H1 (cell line): ENCODE measurements at regions not wholly inside any gene's neighbourhood (a gene's known extent, or its start where the extent isn't known, plus 50 kb on each side); places are given as distances from the start of the nearest gene placed in this dataset.

ENCODE experiments used
- CTCF ChIA-PET: fragments of 300-600 bp; sonication (Branson Sonifier 250); formaldehyde crosslinking; loops from one replicate; lab custom pipeline; 2021; ENCODE audit not compliant: partially characterized antibody; lab: Charles Lee
- POLR2A ChIA-PET: fragments of 300-600 bp; sonication (Branson Sonifier 250); formaldehyde crosslinking; loops from one replicate; lab custom pipeline; 2021; ENCODE audit warnings: inconsistent platforms; ENCODE audit not compliant: partially characterized antibody; lab: Charles Lee
- DNase-seq, 2 experiments: peaks; one replicate each; pipeline versions ENCODE4 v3.0.0 to v3.0.0-alpha.2; 2010 to 2022; ENCODE audit warnings: low spot score in 2 of 2, low read depth in 1 of 2, mixed read lengths in 1 of 2
- FAIRE-seq: peaks from 2 replicates; lab custom pipeline; 2011; peaks lifted over from hg19 to GRCh38; lab: Jason Lieb, UNC
- H2AFZ ChIP-seq: 2 replicates; pipeline ENCODE4 v1.8.1; 2012; ENCODE audit warnings: low read length, inconsistent platforms
- H2AK5ac ChIP-seq: 2 replicates; pipeline ENCODE4 v1.6.1; 2013; ENCODE audit warnings: low read depth, low read length
- H2BK120ac ChIP-seq: replicated peaks from 2 replicates; pipeline ENCODE3; 2013; ENCODE audit warnings: low read depth, low read length, inconsistent platforms
- H2BK12ac ChIP-seq: 2 replicates; pipeline ENCODE4 v1.6.1; 2013; ENCODE audit warnings: low read depth, low read length
- H2BK15ac ChIP-seq: 2 replicates; pipeline ENCODE4 v1.6.1; 2013; ENCODE audit warnings: low read length
- H2BK20ac ChIP-seq: 2 replicates; pipeline ENCODE4 v1.6.1; 2013; ENCODE audit warnings: low read length
- H2BK5ac ChIP-seq: 2 replicates; pipeline ENCODE4 v1.6.1; 2013; ENCODE audit warnings: low read depth, low read length
- H3K14ac ChIP-seq: 2 replicates; pipeline ENCODE4 v1.6.1; 2013; ENCODE audit warnings: inconsistent platforms; ENCODE audit not compliant: insufficient read length
- H3K18ac ChIP-seq: 2 replicates; pipeline ENCODE4 v1.6.1; 2013; ENCODE audit warnings: low read length; ENCODE audit errors: extremely low read depth
- H3K23ac ChIP-seq: 2 replicates; pipeline ENCODE4 v1.6.1; 2013; ENCODE audit warnings: inconsistent platforms; ENCODE audit not compliant: insufficient read length
- H3K23me2 ChIP-seq: 2 replicates; pipeline ENCODE4 v1.6.1; 2013; ENCODE audit warnings: low read depth, low read length
- H3K27ac ChIP-seq: 2 replicates; pipeline ENCODE4 v1.6.1; 2011; ENCODE audit warnings: low read depth, low read length, inconsistent platforms
- H3K27me3 ChIP-seq, 4 experiments: replicated peaks in 1 of 4; 1 replicate in 1 of 4; 2 replicates in 3 of 4; pipeline versions ENCODE4 v1.6.1 to v1.8.1; 2011 to 2013; ENCODE audit warnings: low read length in 3 of 4, mild to moderate bottlenecking in 3 of 4, inconsistent platforms in 2 of 4, mixed read lengths in 2 of 4, moderate library complexity in 1 of 4; ENCODE audit not compliant: control insufficient read depth in 3 of 4, insufficient read depth in 3 of 4; ENCODE audit errors: extremely low read depth in 1 of 4
- H3K36me3 ChIP-seq, 4 experiments: 2 replicates each; pipeline versions ENCODE4 v1.6.1 to v1.8.1; 2011 to 2013; ENCODE audit warnings: mild to moderate bottlenecking in 4 of 4, low read length in 3 of 4, moderate library complexity in 2 of 4, control low read depth in 1 of 4, inconsistent platforms in 1 of 4; ENCODE audit not compliant: insufficient read depth in 4 of 4, control insufficient read depth in 2 of 4
- H3K4ac ChIP-seq: replicated peaks from 2 replicates; pipeline ENCODE3; 2013; ENCODE audit warnings: low read length, low read depth, mixed read lengths, inconsistent platforms; ENCODE audit not compliant: insufficient read length
- H3K4me1 ChIP-seq, 4 experiments: replicated peaks in 1 of 4; 1 replicate in 1 of 4; 2 replicates in 3 of 4; pipeline versions ENCODE4 v1.6.1 to v1.8.1; 2011 to 2013; ENCODE audit warnings: low read length in 3 of 4, inconsistent platforms in 2 of 4, mixed read lengths in 1 of 4; ENCODE audit not compliant: insufficient read depth in 4 of 4, control insufficient read depth in 3 of 4
- H3K4me2 ChIP-seq, 2 experiments: 2 replicates each; pipeline versions ENCODE4 v1.6.1 to v1.8.1; 2011 to 2013; ENCODE audit warnings: low read depth in 2 of 2, low read length in 2 of 2, control low read depth in 1 of 2, inconsistent platforms in 1 of 2, mild to moderate bottlenecking in 1 of 2; ENCODE audit not compliant: insufficient read depth in 1 of 2
- H3K4me3 ChIP-seq, 4 experiments: fragments of 200-600, 300-600 bp in 1 of 4; sonication (generic), shearing (Covaris generic), sonication (Bioruptor Twin) in 1 of 4; 2 replicates each; pipeline versions ENCODE4 v1.5.1 to v1.8.1; 2011 to 2016; ENCODE audit warnings: low read length in 4 of 4, low read depth in 3 of 4, control low read depth in 2 of 4, inconsistent platforms in 2 of 4, mild to moderate bottlenecking in 2 of 4, mixed read lengths in 1 of 4, moderate library complexity in 1 of 4; ENCODE audit not compliant: insufficient read depth in 2 of 4; ENCODE audit errors: extremely low read depth in 1 of 4
- H3K56ac ChIP-seq: replicated peaks from 2 replicates; pipeline ENCODE3; 2013; ENCODE audit warnings: low read depth, mild to moderate bottlenecking, mixed read lengths, low read length, inconsistent platforms; ENCODE audit not compliant: insufficient read length
- H3K79me1 ChIP-seq: 2 replicates; pipeline ENCODE4 v1.6.1; 2013; ENCODE audit warnings: low read depth, low read length, control low read depth
- H3K79me2 ChIP-seq, 2 experiments: 2 replicates each; pipeline versions ENCODE4 v1.6.1 to v1.8.1; 2012 to 2013; ENCODE audit warnings: low read length in 2 of 2, mild to moderate bottlenecking in 2 of 2, inconsistent platforms in 1 of 2; ENCODE audit not compliant: insufficient read depth in 2 of 2, control insufficient read depth in 1 of 2
- H3K9ac ChIP-seq, 4 experiments: replicated peaks in 1 of 4; 1 replicate in 1 of 4; 2 replicates in 3 of 4; pipeline versions ENCODE4 v1.6.1 to v1.8.1; 2011 to 2013; ENCODE audit warnings: low read depth in 3 of 4, low read length in 3 of 4, control low read depth in 2 of 4, mild to moderate bottlenecking in 2 of 4, moderate library complexity in 2 of 4, inconsistent platforms in 1 of 4; ENCODE audit errors: extremely low read depth in 1 of 4
- H3K9me3 ChIP-seq, 2 experiments: 2 replicates each; pipeline versions ENCODE4 v1.6.1 to v1.8.1; 2012 to 2013; ENCODE audit warnings: mild to moderate bottlenecking in 2 of 2, moderate library complexity in 2 of 2, control low read depth in 1 of 2, inconsistent platforms in 1 of 2, low read depth in 1 of 2, low read length in 1 of 2, mixed read lengths in 1 of 2; ENCODE audit not compliant: insufficient read depth in 2 of 2
- H4K20me1 ChIP-seq, 2 experiments: replicated peaks in 1 of 2; 2 replicates each; pipeline versions ENCODE3 to v1.8.1; 2011 to 2013; ENCODE audit warnings: inconsistent platforms in 2 of 2, low read length in 2 of 2, mild to moderate bottlenecking in 1 of 2; ENCODE audit not compliant: insufficient read depth in 2 of 2, control insufficient read depth in 1 of 2
- H4K5ac ChIP-seq: 2 replicates; pipeline ENCODE4 v1.6.1; 2013; ENCODE audit warnings: low read length, low read depth, mixed read lengths, inconsistent platforms; ENCODE audit not compliant: insufficient read length
- H4K8ac ChIP-seq: 2 replicates; pipeline ENCODE4 v1.8.0; 2013; ENCODE audit warnings: mild to moderate bottlenecking, moderate library complexity, low read length, inconsistent platforms; ENCODE audit not compliant: insufficient read depth; ENCODE audit errors: extremely low read depth
- H4K91ac ChIP-seq: replicated peaks from 2 replicates; pipeline ENCODE3; 2013; ENCODE audit warnings: low read length, mixed read lengths, inconsistent platforms; ENCODE audit not compliant: insufficient read length
- ATF2 ChIP-seq: IDR thresholded peaks from 2 replicates; pipeline ENCODE4 v1.6.1; 2012; ENCODE audit warnings: low read length, inconsistent platforms
- BRCA1 ChIP-seq: IDR thresholded peaks from 2 replicates; pipeline ENCODE4 v1.6.1; 2012; ENCODE audit warnings: low read depth, low read length, improper control_type of control experiment
- POLR2A ChIP-seq, 2 experiments: IDR thresholded peaks; 1 replicate in 1 of 2; 2 replicates in 1 of 2; pipeline ENCODE4 v1.6.1; 2011; ENCODE audit warnings: low read depth in 2 of 2, low read length in 2 of 2, mild to moderate bottlenecking in 2 of 2; ENCODE audit errors: control extremely low read depth in 1 of 2
- SP1 ChIP-seq: IDR thresholded peaks from 2 replicates; pipeline ENCODE4 v1.6.1; 2011; ENCODE audit warnings: low read depth, low read length
- YY1 ChIP-seq: IDR thresholded peaks from 2 replicates; pipeline ENCODE4 v1.6.1; 2011; ENCODE audit warnings: low read depth, mild to moderate bottlenecking, low read length
- WGBS, 2 experiments: shearing (Covaris generic) in 1 of 2; methylation state at CpG; one replicate each; pipeline versions ENCODE4 v1.1.6 to v1.1.7; 2013 to 2015; ENCODE audit warnings: low lambda C conversion rate in 2 of 2, mixed read lengths in 2 of 2, inconsistent platforms in 1 of 2, low coverage in 1 of 2, missing lambda C conversion rate in 1 of 2; ENCODE audit not compliant: insufficient replicate concordance in 2 of 2, insufficient coverage in 1 of 2, insufficient read length in 1 of 2; ENCODE audit errors: extremely low coverage in 1 of 2, missing lambda C conversion rate in 1 of 2; 5-methylcytosine and 5-hydroxymethylcytosine counted together

GRCh38 chr2:8481463-8482009 lies 200.3 kb upstream of the ID2 start:
- Histone ChIP-seq H3K79me2 (no peaks in the 10 kb centered on the region), H3K4me3 (no peak overlapping the region), H3K56ac (no peak overlapping the region), H3K4me2 (no peak overlapping the region), H3K79me1 (no peaks in the 10 kb centered on the region), H2AFZ (no peak overlapping the region), H2BK12ac (no peak overlapping the region), H3K23ac (no peak overlapping the region), H3K27ac (no peak overlapping the region), H2BK20ac (no peak overlapping the region), H3K4me1 (no peaks in the 10 kb centered on the region), H3K9ac (no peak overlapping the region), H4K8ac (no peak overlapping the region), H3K9me3 (no peaks in the 10 kb centered on the region), H3K27me3 (no peaks in the 10 kb centered on the region), H3K36me3 (no peaks in the 10 kb centered on the region), H4K5ac (no peak overlapping the region), H3K4ac (no peak overlapping the region), H4K20me1 (no peaks in the 10 kb centered on the region), H2BK120ac (no peak overlapping the region), H3K18ac (no peak overlapping the region), H2BK15ac (no peak overlapping the region), H2BK5ac (no peak overlapping the region), H3K14ac (no peak overlapping the region), H3K23me2 (no peaks in the 10 kb centered on the region; the same call in 1 of the 2 replicates), H2AK5ac (no peak overlapping the region), H4K91ac (no peak overlapping the region)
- TF ChIP-seq SP1 (no peak), ATF2 (no peak), POLR2A (IDR thresholded peaks at IDR 0.05; ENCODE audit: control extremely low read depth in 1 of 2, low read depth in 2 of 2, low read length in 2 of 2) (no peak), BRCA1 (no peak), YY1 (no peak)
- CTCF ChIA-PET = interaction anchor here (0.5 to 1.7 kb wide), 3 partner anchors 9 to 30 kb away, joined by 3 to 4 read pairs (median 3); no protein-coding TSS in a partner anchor
- WGBS, 2 experiments = 90% methylated on average over 6 of the region's 6 CpGs; no CpG with 5 or more reads in 1 of the 2 experiments
- no peak for FAIRE-seq
- DNase-seq = no peak
- POLR2A ChIA-PET = no interaction called here
